LNCaP clone FGC (cell line): ENCODE measurements at regions not wholly inside any gene's neighbourhood (a gene's known extent, or its start where the extent isn't known, plus 50 kb on each side); places are given as distances from the start of the nearest gene placed in this dataset.

Experiments used
- DNase-seq: peaks from one replicate; pipeline ENCODE4 v3.0.0-alpha.2; 2011; ENCODE audit warnings: low read depth
- H3K4me3 ChIP-seq: 2 replicates; pipeline ENCODE4 v1.5.1; 2011; ENCODE audit warnings: mild to moderate bottlenecking, low read depth, low read length, control low read depth
- TF ChIP-seq, protein P1 (sequence below): IDR thresholded peaks from 2 replicates; pipeline ENCODE4 v1.5.1; 2012; ENCODE audit warnings: mild to moderate bottlenecking; ENCODE audit not compliant: control insufficient read depth, insufficient read depth; ENCODE audit errors: extremely low read depth

DNA sequence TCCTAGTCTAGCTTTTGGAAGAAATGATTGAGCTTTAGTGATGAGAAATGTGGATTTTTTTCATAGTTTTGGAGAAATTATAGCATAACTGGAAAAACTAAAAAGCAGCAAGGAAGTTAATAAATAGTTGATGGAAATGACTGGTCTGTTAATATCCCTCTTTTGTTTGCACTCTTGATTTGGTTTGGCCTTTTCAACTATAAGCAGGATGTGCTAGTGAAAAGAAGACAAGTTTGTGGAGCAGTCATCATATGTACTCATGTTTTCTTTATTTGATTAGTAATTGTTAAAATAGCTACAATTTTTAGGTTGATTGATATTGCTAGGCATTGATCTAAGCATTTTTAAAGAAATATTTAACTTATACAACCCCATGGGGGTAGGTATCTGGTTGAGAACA lies 374.7 kb downstream of the TAF11L14 start:
- TF ChIP-seq, protein P1, sequence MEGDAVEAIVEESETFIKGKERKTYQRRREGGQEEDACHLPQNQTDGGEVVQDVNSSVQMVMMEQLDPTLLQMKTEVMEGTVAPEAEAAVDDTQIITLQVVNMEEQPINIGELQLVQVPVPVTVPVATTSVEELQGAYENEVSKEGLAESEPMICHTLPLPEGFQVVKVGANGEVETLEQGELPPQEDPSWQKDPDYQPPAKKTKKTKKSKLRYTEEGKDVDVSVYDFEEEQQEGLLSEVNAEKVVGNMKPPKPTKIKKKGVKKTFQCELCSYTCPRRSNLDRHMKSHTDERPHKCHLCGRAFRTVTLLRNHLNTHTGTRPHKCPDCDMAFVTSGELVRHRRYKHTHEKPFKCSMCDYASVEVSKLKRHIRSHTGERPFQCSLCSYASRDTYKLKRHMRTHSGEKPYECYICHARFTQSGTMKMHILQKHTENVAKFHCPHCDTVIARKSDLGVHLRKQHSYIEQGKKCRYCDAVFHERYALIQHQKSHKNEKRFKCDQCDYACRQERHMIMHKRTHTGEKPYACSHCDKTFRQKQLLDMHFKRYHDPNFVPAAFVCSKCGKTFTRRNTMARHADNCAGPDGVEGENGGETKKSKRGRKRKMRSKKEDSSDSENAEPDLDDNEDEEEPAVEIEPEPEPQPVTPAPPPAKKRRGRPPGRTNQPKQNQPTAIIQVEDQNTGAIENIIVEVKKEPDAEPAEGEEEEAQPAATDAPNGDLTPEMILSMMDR, result no peak
- H3K4me3 ChIP-seq, result no peak overlapping the region
- no peak for DNase-seq

DNA sequence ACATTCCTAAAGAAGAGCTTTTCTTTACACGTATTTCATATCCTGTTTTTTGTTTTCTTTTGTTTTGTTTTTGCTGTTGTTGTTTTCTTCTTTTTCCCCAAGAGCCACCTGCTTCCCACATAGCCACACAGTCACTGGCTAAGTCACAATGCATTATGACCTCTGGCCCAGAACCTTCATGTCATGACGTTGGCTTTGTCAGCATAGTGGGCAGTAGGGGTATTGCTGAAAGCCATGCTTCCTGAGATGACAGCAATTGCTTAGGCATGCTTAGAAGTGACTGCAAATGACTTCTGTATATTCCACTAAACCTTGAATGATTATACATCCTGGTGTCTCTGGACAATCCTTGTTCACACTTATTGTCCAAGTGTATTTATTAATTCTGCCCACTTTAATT lies 375.8 kb downstream of the TAF11L14 start:
- TF ChIP-seq, protein P1, result no peak
- DNase-seq, result no peak
- no peak overlapping the region for H3K4me3 ChIP-seq

DNA sequence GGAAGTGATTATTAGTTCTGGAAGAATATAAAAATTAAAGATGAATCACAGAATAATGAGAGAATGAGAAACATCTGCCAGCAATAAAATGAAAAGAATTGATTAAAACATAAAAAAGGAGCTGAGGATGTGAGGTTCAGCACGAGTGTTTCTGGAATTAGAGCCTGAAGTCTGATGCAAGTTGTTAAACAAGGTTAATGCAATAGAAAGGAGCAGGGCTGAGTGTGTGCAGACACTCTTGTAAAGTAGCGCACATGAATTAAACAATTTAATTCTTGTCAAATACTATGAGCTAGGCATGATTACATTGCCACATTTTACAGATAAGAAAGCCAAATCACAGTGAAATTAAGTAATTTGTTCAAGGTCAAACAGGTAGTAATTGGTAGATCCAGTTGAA lies 384.2 kb downstream of the TAF11L14 start:
- TF ChIP-seq, protein P1, result no peak
- H3K4me3 ChIP-seq, result no peak overlapping the region
- DNase-seq, result no peak

DNA sequence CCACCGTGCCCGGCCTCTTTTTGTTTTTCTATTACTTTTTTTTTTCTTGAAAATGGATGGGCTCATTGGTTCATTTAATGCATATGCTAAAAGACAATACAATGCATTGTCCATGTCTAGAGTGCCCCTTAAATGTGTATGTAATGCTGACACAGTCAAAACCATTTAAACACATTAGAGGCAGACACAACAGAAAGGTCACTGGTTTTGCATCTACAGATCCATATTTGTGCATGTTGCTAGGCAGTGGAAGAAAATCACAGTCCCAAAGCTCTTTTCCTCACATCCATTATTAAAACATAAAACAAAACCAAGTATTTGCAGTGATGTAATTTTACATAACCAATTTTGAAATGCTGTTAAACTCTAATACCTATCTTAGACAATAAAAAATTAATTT lies 389.0 kb downstream of the TAF11L14 start:
- no peak for DNase-seq
- H3K4me3 ChIP-seq, result no peak overlapping the region
- TF ChIP-seq, protein P1, result no peak

DNA sequence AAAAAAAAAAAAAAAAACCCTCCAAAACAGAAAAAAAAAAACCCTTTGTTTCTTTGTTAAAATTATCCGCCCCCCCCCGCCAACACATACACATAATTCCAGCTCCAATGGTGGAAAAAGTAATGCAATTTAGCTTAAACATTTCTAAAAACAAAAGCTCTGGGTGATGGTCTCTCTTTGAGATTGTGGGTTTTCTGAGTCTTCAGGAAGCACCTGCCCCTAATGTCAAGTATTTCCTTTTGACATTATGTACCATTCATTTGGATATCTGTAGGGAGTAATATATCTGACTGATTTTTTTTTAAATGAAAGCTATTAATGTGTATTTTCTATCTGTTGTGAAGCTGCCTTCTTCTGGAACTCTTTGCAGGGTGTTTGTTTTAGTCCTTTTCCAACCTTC lies 389.7 kb downstream of the TAF11L14 start:
- TF ChIP-seq, protein P1, result no peak
- DNase-seq, result no peak
- H3K4me3 ChIP-seq, result no peak overlapping the region

DNA sequence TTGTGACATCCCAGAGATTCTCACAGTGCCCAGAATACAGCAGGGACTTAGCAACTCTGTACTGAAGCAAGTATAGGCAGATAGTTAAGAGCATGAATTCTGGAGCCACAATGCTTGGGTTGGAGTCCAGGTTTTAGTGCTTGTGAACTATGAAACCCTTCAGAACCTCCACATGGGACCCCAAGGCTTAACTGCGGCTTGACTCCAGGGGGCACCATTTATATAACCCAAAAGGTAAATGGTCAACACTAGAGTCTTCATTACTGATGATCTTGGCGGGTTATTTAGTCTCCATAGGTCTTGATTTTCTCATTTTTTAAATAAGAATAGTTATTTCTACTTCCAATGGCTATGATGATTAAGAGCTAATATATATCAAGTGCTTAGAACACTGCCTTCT lies 390.3 kb downstream of the TAF11L14 start:
- no peak for DNase-seq
- TF ChIP-seq, protein P1, result no peak
- no peak overlapping the region for H3K4me3 ChIP-seq

DNA sequence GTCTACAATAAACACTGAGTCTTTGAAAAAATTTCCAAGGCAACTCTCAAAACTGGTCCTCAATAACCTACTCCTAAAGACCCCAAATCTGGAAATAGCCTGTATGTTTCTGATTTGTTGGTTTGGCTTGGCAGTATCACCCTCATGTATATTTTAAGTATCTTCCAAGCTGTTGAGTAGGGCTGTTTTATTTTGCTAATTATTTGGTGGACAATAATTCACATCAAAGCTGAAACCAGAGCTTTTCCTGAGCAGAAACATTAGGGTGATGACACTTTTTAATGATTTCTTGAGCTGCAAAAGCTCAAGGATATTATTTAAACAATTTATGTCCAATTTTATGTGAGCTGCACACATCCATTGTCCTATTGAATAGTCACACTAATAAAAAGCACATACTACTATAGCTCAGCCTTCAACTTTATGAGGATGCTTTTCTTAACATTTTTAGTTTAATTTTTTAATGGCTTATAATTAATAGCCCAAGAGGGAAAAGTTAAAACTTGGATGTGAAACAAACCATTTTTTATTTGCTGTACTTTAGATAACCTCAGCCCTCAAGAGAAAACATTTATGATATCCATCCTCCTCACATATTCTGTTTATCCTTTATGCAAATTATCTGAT lies 393.1 kb downstream of the TAF11L14 start:
- TF ChIP-seq, protein P1, result no peak
- no peak for DNase-seq
- no peak overlapping the region for H3K4me3 ChIP-seq
